Iris pigment epithelial cell (primary cell): ENCODE measurements at regions not wholly inside any gene's neighbourhood (a gene's known extent, or its start where the extent isn't known, plus 50 kb on each side); places are given as distances from the start of the nearest gene placed in this dataset.
"Not testable (repeated sequence)": the region's sequence is repeated elsewhere in the genome, so short reads cannot be mapped to it uniquely, and the experiment has no call there.

Experiments used
- DNase-seq: peaks from one replicate; pipeline ENCODE4 v3.0.0-alpha.2; 2011; ENCODE audit warnings: low read depth

- DNase-seq = no peak
Observed at GRCh38 chr4:123638834-123639233, 242.2 kb downstream of the SPRY1 start.

DNA sequence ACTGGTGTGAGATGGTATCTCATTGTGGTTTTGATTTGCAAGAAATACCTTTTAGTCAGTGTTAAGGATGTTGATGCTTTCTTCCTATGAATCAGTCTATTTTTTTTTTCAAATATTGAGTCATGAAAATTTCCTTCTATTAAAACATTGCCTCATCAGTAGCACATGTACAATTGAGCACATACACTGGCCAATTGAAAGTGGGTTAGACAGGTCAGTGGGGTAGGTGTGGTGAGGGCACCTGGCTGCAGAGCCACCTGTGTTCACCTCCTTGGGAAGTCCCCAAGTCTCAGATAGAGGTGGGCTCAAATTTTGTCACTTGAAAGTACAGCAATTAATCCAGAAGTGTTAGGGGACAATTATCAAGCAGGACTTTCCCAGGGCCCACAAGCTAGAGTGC is 243.7 kb downstream of the SPRY1 start:
- DNase-seq = peak; percentile 79

DNA sequence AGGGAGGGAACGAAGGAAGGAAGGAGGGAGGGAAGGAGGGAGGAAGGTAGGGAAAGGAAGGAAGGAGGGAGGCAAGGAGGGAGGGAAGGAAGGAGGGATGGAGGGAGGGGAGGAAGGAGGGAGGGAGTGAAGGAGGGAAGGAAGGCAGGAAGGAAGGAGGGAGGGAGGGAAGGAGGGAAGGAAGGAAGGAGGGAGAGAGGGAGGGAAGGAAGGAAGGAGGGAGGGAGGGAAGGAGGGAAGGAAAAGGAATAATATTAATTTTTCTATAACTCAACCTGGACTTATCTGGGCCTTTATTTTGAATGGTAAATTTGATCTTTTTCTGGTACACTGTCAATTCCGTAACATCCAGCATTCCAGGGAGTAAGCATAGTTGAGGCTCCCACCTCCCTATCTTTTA is 244.2 kb downstream of the SPRY1 start:
- no peak for DNase-seq

- DNase-seq = no peak
Observed at GRCh38 chr4:123643691-123644090, 247.1 kb downstream of the SPRY1 start.

DNA sequence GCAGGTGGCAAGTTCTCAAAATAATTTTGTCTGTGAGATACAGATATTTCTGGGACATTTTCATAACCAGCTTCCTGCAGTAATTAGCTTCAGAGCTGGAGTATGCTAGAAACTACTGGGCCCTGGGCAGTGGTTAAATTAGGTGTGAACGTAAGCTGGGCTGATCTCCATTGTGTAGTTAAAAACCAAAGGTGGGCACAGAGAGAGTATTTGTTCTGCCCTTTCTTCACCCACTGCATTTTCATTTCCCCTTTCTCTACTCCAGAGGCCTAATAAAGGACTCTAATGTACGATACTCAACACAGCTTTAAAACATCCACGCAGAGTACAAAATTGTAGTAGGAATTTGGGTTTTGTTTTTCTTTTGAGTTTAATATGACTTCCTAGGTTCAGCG is 252.7 kb downstream of the SPRY1 start:
- DNase-seq = no peak

DNA sequence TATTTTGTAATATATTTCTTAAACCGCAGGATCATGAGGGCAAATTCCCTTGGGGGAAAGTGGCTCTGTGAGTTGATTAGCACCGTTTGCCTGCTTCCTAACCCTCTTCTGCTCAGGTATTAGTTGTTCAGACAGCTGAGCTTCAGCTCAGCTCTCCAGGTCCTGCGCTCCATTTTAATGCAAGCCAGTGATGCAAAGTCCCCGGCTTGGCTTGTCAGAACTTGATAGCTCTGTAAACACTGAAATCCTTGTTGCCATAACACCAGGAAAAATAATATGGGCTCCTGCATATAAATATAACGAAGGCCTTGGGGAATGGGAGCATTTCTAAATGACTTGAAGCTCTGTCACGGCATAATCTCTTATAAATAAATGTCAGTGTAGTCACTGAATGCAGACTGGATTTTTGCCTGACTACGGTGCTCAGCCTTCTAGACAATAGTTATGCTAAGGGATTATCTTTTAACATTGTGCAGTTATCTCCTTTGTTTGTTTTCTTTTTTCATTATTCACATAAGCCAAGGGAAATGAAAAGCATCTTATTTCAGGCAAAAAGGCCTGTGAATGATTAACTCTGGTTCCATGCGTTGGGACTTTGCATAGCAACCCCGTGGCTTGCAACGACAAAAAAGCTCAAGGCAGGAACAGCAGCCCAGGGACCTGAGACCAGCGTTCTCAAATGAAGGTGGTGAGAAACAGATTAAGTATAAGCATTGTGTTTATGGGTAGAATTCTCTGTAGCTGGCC is 253.2 kb downstream of the SPRY1 start:
- peak; percentile 87 for DNase-seq

DNA sequence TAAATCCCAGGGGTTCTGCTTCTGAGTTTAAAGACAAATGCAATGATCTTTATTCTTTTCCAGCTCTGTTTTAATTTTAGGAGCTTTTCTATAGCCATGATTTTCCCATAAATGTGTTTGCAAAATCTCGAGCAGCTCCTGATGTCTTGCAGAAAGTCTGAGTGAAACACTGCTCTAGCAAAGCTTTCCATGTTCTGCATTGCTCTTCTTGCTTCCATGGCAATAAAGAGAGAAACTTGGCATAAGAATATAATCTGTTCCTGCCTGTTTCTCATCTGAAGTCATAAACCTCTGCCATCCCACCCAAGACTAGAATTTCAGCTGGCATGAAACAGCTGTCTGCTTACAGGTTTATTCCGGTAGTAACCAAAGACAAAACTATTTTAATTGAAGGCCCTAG is 254.5 kb downstream of the SPRY1 start:
- no peak for DNase-seq

DNA sequence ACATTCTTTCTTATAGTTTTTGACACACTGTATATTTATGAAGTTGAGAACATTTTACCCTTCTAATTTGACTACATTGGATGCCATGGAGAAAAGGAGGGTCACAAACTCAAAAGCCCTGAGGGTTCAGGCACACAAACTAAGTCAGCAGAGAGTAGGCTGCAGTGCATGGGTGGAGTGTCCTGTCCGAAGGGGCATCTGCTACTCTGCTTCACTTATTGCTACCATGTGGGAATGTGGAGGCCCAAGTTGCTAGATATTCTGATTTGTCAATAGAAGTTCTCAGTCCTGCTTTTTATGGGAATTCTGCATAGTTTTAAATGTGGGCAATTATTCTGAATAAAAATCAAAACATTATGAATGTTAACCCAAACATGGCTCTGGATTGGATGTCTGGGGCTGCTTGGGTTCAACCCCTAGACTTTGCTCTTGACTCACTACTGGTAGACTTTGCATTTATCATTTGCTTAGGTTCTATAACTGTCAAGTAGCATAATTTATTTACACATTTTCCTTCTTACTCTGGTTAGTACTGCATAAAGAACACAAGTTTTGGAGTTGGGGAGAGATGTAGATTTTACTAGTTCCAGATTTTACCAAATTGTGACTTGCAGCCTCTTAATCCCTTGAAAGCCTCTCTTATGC is 255.1 kb downstream of the SPRY1 start:
- DNase-seq = no peak

DNA sequence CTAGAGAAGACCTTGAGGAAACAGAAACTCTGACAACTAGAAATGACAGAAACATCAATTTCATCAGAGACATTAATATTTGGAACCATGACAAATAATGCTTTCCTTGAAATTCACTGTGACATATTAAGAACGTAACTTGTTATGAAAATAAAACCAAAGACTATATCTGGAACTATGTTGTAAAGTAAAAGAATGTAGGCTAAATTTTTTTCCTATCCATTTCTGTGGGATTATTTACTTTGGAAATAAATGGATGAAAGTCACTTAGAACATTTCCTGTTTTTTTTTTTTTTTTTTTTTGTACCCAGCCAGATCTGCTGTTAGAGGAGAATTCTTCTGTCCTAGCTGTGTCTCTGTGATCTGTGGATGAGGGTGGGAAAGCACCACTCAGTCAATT is 255.9 kb downstream of the SPRY1 start:
- no peak for DNase-seq

DNA sequence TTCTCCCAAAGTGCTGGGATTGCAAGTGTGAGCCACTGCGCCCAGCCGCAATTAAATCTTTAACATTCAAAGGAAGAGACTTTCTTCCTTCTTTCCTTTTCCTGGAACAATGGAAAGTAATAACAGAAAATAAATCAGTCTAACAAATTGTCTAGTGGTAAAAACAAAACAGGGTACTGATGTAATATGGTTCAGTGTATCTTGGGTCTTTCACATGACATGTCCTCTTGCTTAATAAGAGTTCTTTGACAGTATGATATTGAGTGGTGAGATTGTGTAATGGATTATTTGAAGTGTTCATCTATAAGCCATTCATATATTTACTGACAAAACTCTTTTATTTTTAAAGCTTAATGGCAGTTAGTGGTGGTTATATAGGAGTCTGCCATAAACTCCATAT is 256.6 kb downstream of the SPRY1 start:
- DNase-seq = no peak

DNA sequence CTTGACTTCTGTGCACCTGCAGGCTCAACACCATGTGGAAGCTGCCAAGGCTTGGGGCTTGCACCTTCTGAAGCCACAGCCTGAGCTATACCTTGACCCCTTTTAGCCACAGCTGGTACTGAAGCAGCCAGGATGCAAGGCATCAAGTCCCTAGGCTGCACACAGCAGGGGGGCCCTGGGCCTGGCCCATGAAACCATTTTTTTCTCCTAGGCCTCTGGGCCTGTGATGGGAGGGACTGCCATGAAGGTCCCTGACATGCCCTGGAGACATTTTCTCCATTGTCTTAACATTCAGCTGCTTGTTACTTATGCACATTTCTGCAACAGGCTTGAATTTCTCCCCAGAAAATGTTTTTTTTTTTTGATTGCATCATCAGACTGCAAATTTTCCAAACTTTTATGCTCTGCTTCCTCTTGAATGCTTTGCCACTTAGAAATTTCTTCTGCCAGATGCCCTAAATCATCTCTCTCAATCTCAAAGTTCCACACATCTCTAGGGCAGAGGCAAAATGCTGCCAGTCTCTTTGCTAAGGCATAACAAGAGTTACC is 260.2 kb downstream of the SPRY1 start:
- DNase-seq = not testable (repeated sequence)

DNA sequence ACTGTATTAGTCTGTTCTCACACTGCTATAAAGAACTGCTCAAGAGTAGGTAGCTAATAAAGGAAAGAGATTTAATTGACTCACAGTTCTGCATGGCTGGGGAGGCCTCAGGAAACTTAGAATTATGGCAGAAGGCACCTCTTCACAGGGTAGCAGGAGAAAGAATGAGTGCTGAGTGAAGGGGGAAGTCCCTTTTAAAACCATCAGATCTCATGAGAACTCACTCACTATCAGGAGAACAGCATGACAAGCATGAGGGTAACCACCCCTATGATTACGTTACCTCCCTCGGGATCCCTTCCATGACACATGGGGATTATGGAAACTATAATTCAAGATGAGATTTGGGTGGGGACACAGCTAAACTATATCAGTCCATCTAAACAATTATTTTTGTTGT is 261.0 kb downstream of the SPRY1 start:
- not testable (repeated sequence) for DNase-seq

GRCh38 chr4:123659262-123659661 is 262.7 kb downstream of the SPRY1 start:
- no peak for DNase-seq

DNA sequence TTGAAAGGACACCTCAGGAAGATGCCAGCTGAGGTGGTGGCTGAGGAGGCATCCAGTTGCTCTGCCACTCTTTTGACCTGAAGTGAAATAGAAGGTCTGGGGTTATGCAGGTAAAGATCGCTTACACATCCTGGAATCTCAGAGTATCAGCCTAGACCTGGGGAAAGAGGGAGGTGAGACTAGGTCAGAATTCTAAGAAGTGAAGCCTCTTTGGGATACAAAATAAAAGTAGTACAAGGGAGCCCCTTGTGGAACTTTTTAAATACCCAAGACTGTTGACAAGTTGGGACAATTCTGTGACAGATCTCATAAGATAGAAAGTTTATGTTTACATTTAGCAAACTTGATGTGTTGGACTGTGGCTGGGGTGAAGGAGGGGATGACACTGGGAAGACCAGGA is 263.1 kb downstream of the SPRY1 start:
- no peak for DNase-seq

GRCh38 chr4:123661080-123661737 is 264.6 kb downstream of the SPRY1 start:
- peak; percentile 32 for DNase-seq

DNA sequence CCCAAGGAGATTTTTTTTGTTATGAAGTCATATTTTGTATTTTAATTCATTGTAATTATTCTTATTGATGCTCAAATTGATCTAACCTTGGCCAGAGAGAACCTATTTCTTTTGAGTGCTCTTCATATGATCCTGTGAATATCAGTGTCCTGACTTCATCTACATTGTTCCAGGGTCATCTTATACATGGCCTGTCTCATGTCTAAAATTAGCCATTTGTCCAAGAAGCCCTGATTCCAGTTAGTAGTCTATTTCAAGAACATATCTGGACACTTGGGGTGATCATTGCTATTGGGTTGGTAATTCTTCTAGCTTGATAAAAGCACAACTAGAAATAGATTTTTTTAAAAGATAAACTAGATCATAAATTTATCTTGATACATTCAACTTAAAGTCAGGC is 266.2 kb downstream of the SPRY1 start:
- DNase-seq = no peak

GRCh38 chr4:123666486-123666885 is 269.9 kb downstream of the SPRY1 start:
- no peak for DNase-seq

- DNase-seq = peak; percentile 51
Observed at GRCh38 chr4:123667496-123667895, 270.9 kb downstream of the SPRY1 start.

DNA sequence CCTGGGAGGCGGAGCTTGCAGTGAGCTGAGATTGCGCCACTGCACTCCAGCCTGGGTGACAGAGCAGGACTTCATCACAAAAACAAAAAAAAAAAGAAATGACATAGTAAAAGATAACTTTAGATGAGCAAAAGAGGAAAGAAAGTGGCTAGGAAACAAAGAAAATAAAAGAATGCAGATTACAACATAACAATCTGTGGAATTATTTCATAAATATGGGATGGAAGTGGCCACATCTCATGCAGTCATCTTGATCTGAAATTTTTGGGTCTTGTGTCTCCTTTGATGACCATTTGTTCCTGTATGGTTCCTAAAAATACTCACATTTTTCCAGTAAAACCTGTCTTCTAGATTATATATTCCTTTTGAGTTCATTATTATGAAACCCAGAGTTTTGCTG is 271.4 kb downstream of the SPRY1 start:
- no peak for DNase-seq

DNA sequence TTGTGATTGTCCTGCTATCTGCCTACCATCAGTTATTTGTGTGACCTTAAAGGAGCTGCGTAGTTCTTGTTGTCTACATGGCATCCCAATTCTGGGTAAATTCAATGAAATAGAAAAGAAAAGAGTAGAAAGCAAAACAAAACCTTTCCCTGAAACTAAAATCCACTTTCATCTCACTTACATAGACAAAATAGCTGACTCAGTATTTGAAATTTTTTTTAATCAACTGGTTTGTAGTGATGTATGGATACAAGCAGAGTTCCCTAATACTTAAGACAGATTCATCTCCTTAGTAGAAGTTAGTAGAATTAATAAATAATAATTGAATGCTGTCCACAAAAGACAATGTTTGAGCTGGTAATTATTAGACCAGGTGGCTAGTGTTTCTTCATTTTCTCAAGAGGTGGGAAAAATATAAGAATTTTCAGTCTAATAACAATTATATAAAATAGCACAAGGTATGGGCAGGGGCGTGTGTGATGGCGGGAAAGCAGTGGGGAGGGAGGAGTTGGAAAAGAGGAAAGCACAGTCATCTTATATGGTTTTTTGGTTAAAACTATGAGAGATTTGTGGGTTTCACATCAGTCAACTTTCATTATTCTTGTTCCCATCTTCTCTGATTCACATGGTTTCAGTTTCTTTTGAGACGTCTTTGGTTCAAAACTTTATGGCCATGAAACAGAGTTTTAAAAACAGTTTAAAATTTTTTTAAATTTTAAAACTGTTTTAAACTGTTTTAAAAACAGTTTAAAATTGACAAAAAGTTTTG is 275.2 kb downstream of the SPRY1 start:
- DNase-seq = no peak

DNA sequence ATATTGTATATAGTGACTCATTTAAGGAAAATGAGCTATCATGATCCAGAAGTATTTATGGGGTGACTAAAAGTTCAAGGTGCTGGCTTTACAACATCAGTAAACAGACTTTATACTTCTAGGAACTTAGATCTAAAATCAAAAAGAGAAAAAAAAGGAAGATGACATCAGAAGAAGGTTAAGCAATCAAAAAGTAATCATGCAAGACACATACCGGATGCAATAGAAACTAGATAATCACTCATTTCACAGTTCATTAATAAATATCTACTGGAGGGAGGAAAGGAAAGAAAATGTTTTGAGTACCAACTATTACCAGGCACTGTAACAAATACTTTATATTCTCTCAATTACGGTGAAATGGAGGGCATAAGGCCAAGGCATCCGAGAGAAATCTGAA is 276.4 kb downstream of the SPRY1 start:
- DNase-seq = peak; percentile 87

GRCh38 chr4:123673971-123674370 is 277.4 kb downstream of the SPRY1 start:
- DNase-seq = peak; percentile 72
